ENCODE measurements at regions not wholly inside any gene's neighbourhood (a gene's known extent, or its start where the extent isn't known, plus 50 kb on each side); places are given as distances from the start of the nearest gene placed in this dataset.
"Not testable (repeated sequence)": the region's sequence is repeated elsewhere in the genome, so short reads cannot be mapped to it uniquely, and the experiment has no call there.

GRCh38 chr6:37766717-37767116, 52.8 kb upstream of the ZFAND3 start:
- no peak for DNase-seq

GRCh38 chr6:37765182-37765775, 54.2 kb upstream of the ZFAND3 start:
- DNase-seq = no peak

- no peak for DNase-seq
Measured at GRCh38 chr6:37763413-37763812, 56.1 kb upstream of the ZFAND3 start.

- DNase-seq = no peak
Measured at GRCh38 chr6:37762806-37763205, 56.7 kb upstream of the ZFAND3 start.

GRCh38 chr6:37761554-37762271, 57.8 kb upstream of the ZFAND3 start:
- DNase-seq = no peak

GRCh38 chr6:37759221-37760144, 60.0 kb upstream of the ZFAND3 start:
- DNase-seq = no peak

- no peak for DNase-seq
Measured at GRCh38 chr6:37758647-37759046, 60.9 kb upstream of the ZFAND3 start.

- DNase-seq = peak; percentile 61
Measured at GRCh38 chr6:37758234-37758633, 60.6 kb upstream of the MDGA1 start.

GRCh38 chr6:37757381-37757780, 59.7 kb upstream of the MDGA1 start:
- DNase-seq = no peak

GRCh38 chr6:37756135-37756534, 58.5 kb upstream of the MDGA1 start:
- no peak for DNase-seq

GRCh38 chr6:37752718-37753117, 55.0 kb upstream of the MDGA1 start:
- no peak for DNase-seq

- not testable (repeated sequence) for DNase-seq
Measured at GRCh38 chr6:37749367-37749766, 51.7 kb upstream of the MDGA1 start.

GRCh38 chr6:37748118-37748517, 50.4 kb upstream of the MDGA1 start:
- DNase-seq = no peak
